C4-2B (cell line): ENCODE measurements at regions not wholly inside any gene's neighbourhood (a gene's known extent, or its start where the extent isn't known, plus 50 kb on each side); places are given as distances from the start of the nearest gene placed in this dataset.

ENCODE experiments used
- ZFX ChIP-seq: fragments of 450-650 bp; IDR thresholded peaks from 2 replicates; pipeline ENCODE4 v1.6.1; 2017
- TF ChIP-seq, protein P1 (sequence below): fragments of 450-650 bp; conservative IDR thresholded peaks from 2 replicates; pipeline ENCODE4 v1.5.1; 2017; ENCODE audit warnings: mild to moderate bottlenecking

- TF ChIP-seq, protein P1, sequence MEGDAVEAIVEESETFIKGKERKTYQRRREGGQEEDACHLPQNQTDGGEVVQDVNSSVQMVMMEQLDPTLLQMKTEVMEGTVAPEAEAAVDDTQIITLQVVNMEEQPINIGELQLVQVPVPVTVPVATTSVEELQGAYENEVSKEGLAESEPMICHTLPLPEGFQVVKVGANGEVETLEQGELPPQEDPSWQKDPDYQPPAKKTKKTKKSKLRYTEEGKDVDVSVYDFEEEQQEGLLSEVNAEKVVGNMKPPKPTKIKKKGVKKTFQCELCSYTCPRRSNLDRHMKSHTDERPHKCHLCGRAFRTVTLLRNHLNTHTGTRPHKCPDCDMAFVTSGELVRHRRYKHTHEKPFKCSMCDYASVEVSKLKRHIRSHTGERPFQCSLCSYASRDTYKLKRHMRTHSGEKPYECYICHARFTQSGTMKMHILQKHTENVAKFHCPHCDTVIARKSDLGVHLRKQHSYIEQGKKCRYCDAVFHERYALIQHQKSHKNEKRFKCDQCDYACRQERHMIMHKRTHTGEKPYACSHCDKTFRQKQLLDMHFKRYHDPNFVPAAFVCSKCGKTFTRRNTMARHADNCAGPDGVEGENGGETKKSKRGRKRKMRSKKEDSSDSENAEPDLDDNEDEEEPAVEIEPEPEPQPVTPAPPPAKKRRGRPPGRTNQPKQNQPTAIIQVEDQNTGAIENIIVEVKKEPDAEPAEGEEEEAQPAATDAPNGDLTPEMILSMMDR: no peak
- no peak for TF ChIP-seq ZFX
These were observed 69.7 kb upstream of the UBL3 start for GRCh38 chr13:29920025-29920643.
